Spinal cord (tissue), 9 donors: ENCODE measurements at regions not wholly inside any gene's neighbourhood (a gene's known extent, or its start where the extent isn't known, plus 50 kb on each side); places are given as distances from the start of the nearest gene placed in this dataset.
A peak's percentile ranks its signal among the peaks of the same experiment; 100 is the strongest.

Source experiments
- DNase-seq, 6 donors: peaks; one replicate each; pipeline versions ENCODE4 v3.0.0 to v3.0.0-alpha.2; 2013 to 2015; ENCODE audit warnings: low spot score in 6 of 6, low read depth in 4 of 6
- H3K27ac ChIP-seq: one replicate; pipeline ENCODE4 v1.5.1; 2013; ENCODE audit warnings: low read depth, low read length, control low read depth
- H3K27me3 ChIP-seq: one replicate; pipeline ENCODE4 v1.6.1; 2013; ENCODE audit warnings: low read length; ENCODE audit not compliant: control insufficient read depth, insufficient read depth
- H3K36me3 ChIP-seq: one replicate; pipeline ENCODE4 v1.6.1; 2013; ENCODE audit warnings: low read length; ENCODE audit not compliant: control insufficient read depth, insufficient read depth
- H3K4me1 ChIP-seq: one replicate; pipeline ENCODE4 v1.6.1; 2013; ENCODE audit warnings: low read length; ENCODE audit not compliant: control insufficient read depth, insufficient read depth
- H3K4me3 ChIP-seq: one replicate; pipeline ENCODE4 v1.5.1; 2013; ENCODE audit warnings: low read depth, low read length, control low read depth
- H3K9me3 ChIP-seq: one replicate; pipeline ENCODE4 v1.6.1; 2013; ENCODE audit warnings: low read length; ENCODE audit not compliant: control insufficient read depth, insufficient read depth
- WGBS: methylation state at CpG from one replicate; pipeline ENCODE4 v1.1.5; 2013; ENCODE audit warnings: missing lambda C conversion rate; ENCODE audit not compliant: insufficient coverage; 5-methylcytosine and 5-hydroxymethylcytosine counted together
- donor health status: healthy.

GRCh38 chr7:121494516-121494915 lies 98.4 kb upstream of the FAM3C start:
- no peak overlapping the region for H3K4me3 ChIP-seq
- no peak overlapping the region for H3K27ac ChIP-seq
- H3K36me3 ChIP-seq: no peaks in the 10 kb centered on the region
- H3K27me3 ChIP-seq: no peaks in the 10 kb centered on the region
- no peaks in the 10 kb centered on the region for H3K4me1 ChIP-seq
- no peaks in the 10 kb centered on the region for H3K9me3 ChIP-seq
- no peak for DNase-seq

GRCh38 chr7:121493553-121493952 lies 97.4 kb upstream of the FAM3C start:
- Histone ChIP-seq H3K4me1 (no peaks in the 10 kb centered on the region), H3K27me3 (no peaks in the 10 kb centered on the region), H3K36me3 (no peaks in the 10 kb centered on the region)

GRCh38 chr7:121490309-121490708 lies 94.2 kb upstream of the FAM3C start:
- DNase-seq: no peak
- Histone ChIP-seq H3K9me3 (no peaks in the 10 kb centered on the region), H3K4me3 (no peak overlapping the region), H3K36me3 (no peaks in the 10 kb centered on the region), H3K27me3 (no peaks in the 10 kb centered on the region), H3K27ac (no peak overlapping the region), H3K4me1 (no peaks in the 10 kb centered on the region)
- no CpG with 5 or more reads among the region's 5 CpGs for WGBS

More at GRCh38 chr7:121493553-121493952, 97.4 kb upstream of the FAM3C start:
- Histone ChIP-seq H3K27ac (no peak overlapping the region), H3K9me3 (no peaks in the 10 kb centered on the region), H3K4me3 (no peak overlapping the region)
- DNase-seq: no peak
- no CpG with 5 or more reads among the region's 1 CpG for WGBS

- Histone ChIP-seq H3K36me3 (no peaks in the 10 kb centered on the region), H3K4me1 (no peaks in the 10 kb centered on the region), H3K4me3 (no peak overlapping the region), H3K27me3 (no peaks in the 10 kb centered on the region), H3K27ac (no peak overlapping the region), H3K9me3 (no peaks in the 10 kb centered on the region)
- no CpG with 5 or more reads among the region's 2 CpGs for WGBS
- DNase-seq: no peak
These were observed 93.3 kb upstream of the FAM3C start for GRCh38 chr7:121489440-121489839.

- H3K27me3 ChIP-seq: no peaks in the 10 kb centered on the region
- no peak overlapping the region for H3K4me3 ChIP-seq
- no peaks in the 10 kb centered on the region for H3K36me3 ChIP-seq
- no peaks in the 10 kb centered on the region for H3K4me1 ChIP-seq
- H3K9me3 ChIP-seq: no peaks in the 10 kb centered on the region
- no peak overlapping the region for H3K27ac ChIP-seq
- WGBS: no CpG with 5 or more reads among the region's 3 CpGs
- no peak for DNase-seq
These were observed 92.1 kb upstream of the FAM3C start for GRCh38 chr7:121488111-121488650.

GRCh38 chr7:121486590-121486989 lies 90.5 kb upstream of the FAM3C start:
- Histone ChIP-seq H3K27ac (no peak overlapping the region), H3K9me3 (no peaks in the 10 kb centered on the region), H3K4me3 (no peak overlapping the region), H3K27me3 (no peaks in the 10 kb centered on the region), H3K36me3 (no peaks in the 10 kb centered on the region), H3K4me1 (no peaks in the 10 kb centered on the region)
- no CpG with 5 or more reads among the region's 1 CpG for WGBS
- no peak for DNase-seq

GRCh38 chr7:121485467-121486243 lies 89.5 kb upstream of the FAM3C start:
- no peaks in the 10 kb centered on the region for H3K36me3 ChIP-seq
- H3K9me3 ChIP-seq: no peaks in the 10 kb centered on the region
- H3K27me3 ChIP-seq: no peaks in the 10 kb centered on the region
- no peaks in the 10 kb centered on the region for H3K4me1 ChIP-seq
- H3K27ac ChIP-seq: no peak overlapping the region
- no peak overlapping the region for H3K4me3 ChIP-seq
- 44% methylated on average over 6 of the region's 7 CpGs for WGBS
- DNase-seq: peak in 4 of 6 donors; percentile 45 to 96 (median 57)

- 83% methylated on average over 2 of the region's 2 CpGs for WGBS
- no peak for DNase-seq
- Histone ChIP-seq H3K36me3 (no peaks in the 10 kb centered on the region), H3K27me3 (no peaks in the 10 kb centered on the region), H3K27ac (no peak overlapping the region), H3K9me3 (no peaks in the 10 kb centered on the region), H3K4me1 (peaks cover 2% of the 10 kb centered on the region), H3K4me3 (no peak overlapping the region)
These were observed 88.1 kb upstream of the FAM3C start for GRCh38 chr7:121484089-121484763.

GRCh38 chr7:121480566-121481335 lies 84.6 kb upstream of the FAM3C start:
- DNase-seq: peak in 2 of 6 donors; percentile 51 to 70
- Histone ChIP-seq H3K4me1 (peaks cover 4% of the 10 kb centered on the region), H3K36me3 (no peaks in the 10 kb centered on the region), H3K9me3 (no peaks in the 10 kb centered on the region), H3K27me3 (no peaks in the 10 kb centered on the region), H3K27ac (peak overlapping the region; percentile 86), H3K4me3 (peak overlapping the region; percentile 22)
- WGBS: 34% methylated on average over 3 of the region's 6 CpGs
